ENCODE measurements at regions not wholly inside any gene's neighbourhood (a gene's known extent, or its start where the extent isn't known, plus 50 kb on each side); places are given as distances from the start of the nearest gene placed in this dataset.

DNA sequence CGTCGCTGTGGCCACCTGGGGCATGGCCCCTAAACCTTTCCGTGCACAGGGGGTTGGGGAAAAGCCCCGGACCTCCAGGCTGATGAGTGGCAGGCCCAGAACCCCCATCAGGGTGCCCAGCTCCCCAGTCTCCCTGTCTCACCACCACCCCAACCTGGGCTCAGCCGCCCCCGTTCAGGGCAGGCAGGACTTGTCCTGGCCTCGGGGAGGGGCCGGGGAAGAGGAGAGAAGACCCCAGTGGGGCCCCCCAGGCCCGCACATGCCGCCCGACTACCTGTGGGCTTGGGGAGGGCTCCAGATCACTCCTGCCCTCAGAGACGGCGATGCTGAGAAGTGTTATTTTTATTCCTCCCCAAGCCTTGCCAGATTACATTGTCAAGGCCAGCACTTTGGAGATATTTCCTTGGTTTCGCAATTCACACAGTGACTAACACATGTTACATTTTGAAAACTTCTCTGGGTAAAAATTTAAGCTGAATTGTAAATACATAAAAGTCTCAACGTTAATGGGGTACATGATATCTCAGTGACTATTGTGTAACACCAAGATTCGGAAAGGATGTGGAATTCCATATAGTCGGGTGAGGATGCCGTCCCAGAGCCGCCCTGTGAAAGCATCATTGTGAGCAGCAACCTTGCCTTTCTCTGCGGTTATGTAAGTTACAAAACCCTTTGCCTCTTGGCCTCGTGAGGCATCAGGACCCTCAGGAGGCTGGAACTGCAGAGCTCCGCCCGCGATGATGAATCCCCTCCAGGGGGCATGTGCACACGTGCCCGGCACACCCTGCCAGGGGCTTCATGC lies 85.6 kb upstream of the DIO3 start:
- WGBS = 54% methylated on average over 25 of the region's 26 CpGs
- Histone ChIP-seq H3K27me3 (replicated peaks; ENCODE audit: insufficient read depth) (no peaks in the 10 kb centered on the region), H3K27ac (peak overlapping the region in 1 of 2 donors; percentile 47), H3K4me3 (no peak overlapping the region), H3K4me1 (replicated peaks) (no peaks in the 10 kb centered on the region), H3K36me3 (no peaks in the 10 kb centered on the region), H3K9me3 (no peaks in the 10 kb centered on the region)
- intact Hi-C loops (cut with DNase I) = loop anchor here (5.0 kb wide), 1 partner anchor 113 kb away; no protein-coding TSS in a partner anchor
- no peak for TF ChIP-seq POLR2A (IDR thresholded peaks at IDR 0.05)
- TF ChIP-seq POLR2AphosphoS5 (IDR thresholded peaks at IDR 0.05) = peak; percentile 59
- TF ChIP-seq, protein P1, sequence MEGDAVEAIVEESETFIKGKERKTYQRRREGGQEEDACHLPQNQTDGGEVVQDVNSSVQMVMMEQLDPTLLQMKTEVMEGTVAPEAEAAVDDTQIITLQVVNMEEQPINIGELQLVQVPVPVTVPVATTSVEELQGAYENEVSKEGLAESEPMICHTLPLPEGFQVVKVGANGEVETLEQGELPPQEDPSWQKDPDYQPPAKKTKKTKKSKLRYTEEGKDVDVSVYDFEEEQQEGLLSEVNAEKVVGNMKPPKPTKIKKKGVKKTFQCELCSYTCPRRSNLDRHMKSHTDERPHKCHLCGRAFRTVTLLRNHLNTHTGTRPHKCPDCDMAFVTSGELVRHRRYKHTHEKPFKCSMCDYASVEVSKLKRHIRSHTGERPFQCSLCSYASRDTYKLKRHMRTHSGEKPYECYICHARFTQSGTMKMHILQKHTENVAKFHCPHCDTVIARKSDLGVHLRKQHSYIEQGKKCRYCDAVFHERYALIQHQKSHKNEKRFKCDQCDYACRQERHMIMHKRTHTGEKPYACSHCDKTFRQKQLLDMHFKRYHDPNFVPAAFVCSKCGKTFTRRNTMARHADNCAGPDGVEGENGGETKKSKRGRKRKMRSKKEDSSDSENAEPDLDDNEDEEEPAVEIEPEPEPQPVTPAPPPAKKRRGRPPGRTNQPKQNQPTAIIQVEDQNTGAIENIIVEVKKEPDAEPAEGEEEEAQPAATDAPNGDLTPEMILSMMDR (IDR thresholded peaks at IDR 0.05) = no peak
- no peak for DNase-seq (ENCODE audit: low spot score)

DNA sequence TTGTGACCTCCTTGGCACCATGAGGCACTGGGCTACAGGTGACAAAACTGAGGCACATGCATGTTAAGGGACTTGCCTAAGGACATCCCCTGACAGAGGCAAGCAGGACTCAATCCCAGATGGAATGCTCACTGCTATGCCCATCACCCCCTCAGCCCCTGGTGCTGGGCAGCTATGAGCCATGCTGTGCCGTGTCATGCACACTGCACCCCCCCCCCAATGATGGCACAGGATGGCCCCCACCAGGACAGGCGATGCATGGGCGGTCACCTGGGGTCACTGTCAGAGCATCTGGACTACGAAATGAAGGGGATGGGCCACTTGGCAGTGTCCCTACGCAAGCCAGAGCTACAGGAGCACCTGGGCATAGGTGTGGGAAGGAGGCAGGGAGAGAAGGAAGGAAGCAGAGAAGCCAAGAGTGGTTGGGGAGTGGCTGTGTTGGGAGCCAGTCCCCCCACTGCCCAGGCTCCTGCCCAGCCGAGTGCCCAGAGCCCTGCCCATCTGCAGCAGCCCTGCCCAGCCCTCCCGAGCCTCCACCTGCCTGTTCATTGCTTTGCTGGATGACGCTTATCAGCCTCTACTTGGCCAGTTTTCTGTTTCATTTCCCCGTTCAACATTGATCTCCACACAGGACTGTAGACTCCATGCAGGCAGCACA lies 84.9 kb upstream of the DIO3 start:
- intact Hi-C loops (cut with DNase I) = loop anchor here (5.0 kb wide), 1 partner anchor 114 kb away; no protein-coding TSS in a partner anchor
- Histone ChIP-seq H3K36me3 (no peaks in the 10 kb centered on the region), H3K4me1 (replicated peaks) (no peaks in the 10 kb centered on the region), H3K4me3 (no peak overlapping the region), H3K27ac (no peak overlapping the region), H3K27me3 (replicated peaks; ENCODE audit: insufficient read depth) (no peaks in the 10 kb centered on the region), H3K9me3 (no peaks in the 10 kb centered on the region)
- DNase-seq (ENCODE audit: low spot score) = no peak
- TF ChIP-seq POLR2AphosphoS5 (IDR thresholded peaks at IDR 0.05) (no peak), POLR2A (IDR thresholded peaks at IDR 0.05) (no peak)
- TF ChIP-seq, protein P1 (IDR thresholded peaks at IDR 0.05) = no peak
- 86% methylated on average over 8 of the region's 9 CpGs for WGBS

DNA sequence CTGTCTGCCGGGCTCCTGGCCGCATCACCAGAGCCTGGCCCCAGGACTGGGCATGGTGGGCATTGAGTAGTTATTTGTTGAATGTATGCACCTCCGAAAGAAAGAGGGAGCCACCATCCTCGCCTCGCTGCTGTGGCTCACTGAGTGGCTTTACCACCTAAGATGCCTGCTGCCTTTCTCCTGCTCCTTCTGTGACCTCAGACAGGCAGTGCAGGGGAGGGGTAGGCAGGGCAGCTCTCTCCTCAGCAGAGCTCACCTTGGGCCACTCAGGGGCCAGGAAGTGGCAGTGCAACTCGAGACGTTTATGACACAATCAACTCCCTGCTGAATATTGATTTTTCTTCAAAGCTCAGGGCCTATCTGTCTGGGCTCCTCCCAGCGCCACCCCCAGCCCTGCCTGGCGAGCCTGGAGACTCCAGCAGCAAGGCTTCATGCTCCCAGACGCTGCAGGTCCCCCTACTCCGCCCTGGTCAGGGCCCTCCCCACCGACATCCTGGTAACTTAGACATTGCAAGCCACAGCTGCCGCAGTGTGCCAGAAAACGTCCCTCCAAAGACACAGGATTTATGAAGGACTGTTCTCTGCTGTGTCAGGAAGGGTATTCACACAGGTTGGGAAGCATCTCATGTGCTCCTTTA lies 84.3 kb upstream of the DIO3 start:
- intact Hi-C loops (cut with DNase I) = loop anchor here (5.0 kb wide), 1 partner anchor 115 kb away; no protein-coding TSS in a partner anchor
- no peak overlapping the region for H3K4me3 ChIP-seq
- no peak for TF ChIP-seq POLR2A (IDR thresholded peaks at IDR 0.05)
- TF ChIP-seq POLR2AphosphoS5 (IDR thresholded peaks at IDR 0.05) = no peak
- TF ChIP-seq, protein P1 (IDR thresholded peaks at IDR 0.05) = no peak
- no peak for DNase-seq (ENCODE audit: low spot score)
- no peaks in the 10 kb centered on the region for H3K9me3 ChIP-seq
- H3K27me3 ChIP-seq (replicated peaks; ENCODE audit: insufficient read depth) = no peaks in the 10 kb centered on the region
- WGBS = 70% methylated on average over 14 of the region's 14 CpGs
- peak overlapping the region in 1 of 2 donors; percentile 19 for H3K27ac ChIP-seq
- no peaks in the 10 kb centered on the region for H3K36me3 ChIP-seq
- H3K4me1 ChIP-seq (replicated peaks) = no peaks in the 10 kb centered on the region

DNA sequence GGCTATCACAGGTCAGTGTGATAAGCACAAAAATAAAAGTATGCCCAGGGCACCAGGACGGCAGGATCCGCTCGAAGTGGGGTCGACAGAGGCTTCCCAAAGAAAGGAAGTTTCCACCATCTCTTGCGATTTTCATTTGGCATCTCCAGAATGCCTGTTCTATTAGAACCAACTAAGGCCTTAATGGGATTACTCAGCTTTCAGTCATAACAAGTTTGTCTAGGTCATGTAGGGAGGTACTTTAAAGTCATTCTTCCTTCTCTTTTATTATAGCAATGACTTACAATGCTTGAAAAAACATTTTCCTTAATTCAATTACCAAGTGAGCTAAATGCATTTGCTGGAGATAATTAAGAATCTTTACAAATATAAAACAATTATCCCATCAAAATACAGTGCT lies 83.6 kb upstream of the DIO3 start:
- H3K9me3 ChIP-seq = no peaks in the 10 kb centered on the region
- no peaks in the 10 kb centered on the region for H3K36me3 ChIP-seq
- intact Hi-C loops (cut with DNase I) = loop anchor here (5.0 kb wide), 1 partner anchor 115 kb away; no protein-coding TSS in a partner anchor
- H3K27me3 ChIP-seq (replicated peaks; ENCODE audit: insufficient read depth) = no peaks in the 10 kb centered on the region
- no peak overlapping the region for H3K4me3 ChIP-seq
- no peaks in the 10 kb centered on the region for H3K4me1 ChIP-seq (replicated peaks)
- peak overlapping the region; percentile 11 to 19 for H3K27ac ChIP-seq
- no peak for DNase-seq (ENCODE audit: low spot score)
- TF ChIP-seq, protein P1 (IDR thresholded peaks at IDR 0.05) = no peak
- TF ChIP-seq POLR2AphosphoS5 (IDR thresholded peaks at IDR 0.05) (no peak), POLR2A (IDR thresholded peaks at IDR 0.05) (no peak)
- 81% methylated on average over 5 of the region's 5 CpGs for WGBS

All from prostate gland (tissue), 2 donors.